Transverse colon (tissue), 4 donors: ENCODE measurements at regions not wholly inside any gene's neighbourhood (a gene's known extent, or its start where the extent isn't known, plus 50 kb on each side); places are given as distances from the start of the nearest gene placed in this dataset.

Experiments used
- CTCF ChIP-seq, 5 experiments: fragments of 200-600 bp in 3 of 5; fragments of 450-650 bp in 2 of 5; sonication (generic) in 3 of 5; IDR thresholded peaks; 1 replicate in 2 of 5; 2 replicates in 3 of 5; pipeline ENCODE4 v1.5.1; 2016 to 2017; ENCODE audit warnings: antibody characterized with exemption in 5 of 5, inconsistent platforms in 3 of 5, mild to moderate bottlenecking in 2 of 5, moderate library complexity in 1 of 5
- EP300 ChIP-seq: sonication (generic); formaldehyde crosslinking; IDR thresholded peaks from one replicate; pipeline ENCODE4 v1.6.1; 2017; ENCODE audit warnings: antibody characterized with exemption, low read depth
- POLR2A ChIP-seq: fragments of 450-650 bp; IDR thresholded peaks from one replicate; pipeline ENCODE4 v1.6.1; 2016; ENCODE audit warnings: antibody characterized with exemption, mild to moderate bottlenecking, moderate library complexity
- POLR2AphosphoS5 ChIP-seq, 3 donors: sonication (generic); formaldehyde crosslinking; IDR thresholded peaks; one replicate each; pipeline ENCODE4 v1.6.1; 2016; ENCODE audit warnings: antibody characterized with exemption in 3 of 3

DNA sequence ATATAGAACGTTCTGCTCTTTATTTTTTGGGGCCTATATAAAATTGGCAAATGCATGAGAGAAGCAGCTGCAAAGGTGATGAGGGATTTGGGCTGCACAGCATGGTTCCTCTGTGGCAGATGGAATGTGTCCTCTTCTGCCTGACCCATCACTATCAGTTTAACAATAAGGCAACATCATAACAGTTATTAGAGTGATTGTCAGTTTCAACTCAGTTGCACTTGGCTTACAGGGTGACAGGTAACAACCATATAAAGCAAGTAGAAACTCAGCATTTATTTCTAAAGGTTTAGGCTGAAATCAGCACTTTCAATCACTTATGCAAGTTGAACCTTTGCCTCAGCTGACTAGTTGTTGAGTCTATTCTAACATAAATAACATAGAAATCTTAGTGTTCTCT, 935.4 kb upstream of the CHORDC1 start:
- TF ChIP-seq POLR2A: no peak
- no peak for TF ChIP-seq CTCF (IDR thresholded peaks at IDR 0.05)
- TF ChIP-seq EP300: no peak
- no peak for TF ChIP-seq POLR2AphosphoS5 (IDR thresholded peaks at IDR 0.05)
